Mesenchymal stem cell (in vitro differentiated cells and primary cell): ENCODE measurements at regions not wholly inside any gene's neighbourhood (a gene's known extent, or its start where the extent isn't known, plus 50 kb on each side); places are given as distances from the start of the nearest gene placed in this dataset.

Experiments used
- DNase-seq: peaks from one replicate; pipeline ENCODE4 v3.0.0-alpha.2; 2013
- H2AFZ ChIP-seq: one replicate; pipeline ENCODE4 v1.6.1; 2013; ENCODE audit warnings: low read depth, mild to moderate bottlenecking, control low read depth, inconsistent platforms, low read length, moderate library complexity
- H2AK5ac ChIP-seq: 2 replicates; pipeline ENCODE4 v1.6.1; 2013; ENCODE audit warnings: low read length, moderate library complexity, mild to moderate bottlenecking, inconsistent platforms; ENCODE audit not compliant: severe bottlenecking
- H2BK120ac ChIP-seq: one replicate; pipeline ENCODE4 v1.6.1; 2013; ENCODE audit warnings: low read depth, mild to moderate bottlenecking, inconsistent platforms, low read length, moderate library complexity
- H2BK12ac ChIP-seq, 2 experiments: one replicate each; pipeline ENCODE4 v1.6.1; 2013; ENCODE audit warnings: inconsistent platforms in 2 of 2, low read length in 2 of 2, mild to moderate bottlenecking in 2 of 2, moderate library complexity in 2 of 2, control low read depth in 1 of 2
- H2BK15ac ChIP-seq: one replicate; pipeline ENCODE4 v1.6.1; 2013; ENCODE audit warnings: mild to moderate bottlenecking, low read depth, inconsistent platforms; ENCODE audit not compliant: poor library complexity, severe bottlenecking
- H2BK5ac ChIP-seq: 2 replicates; pipeline ENCODE4 v1.6.1; 2013; ENCODE audit warnings: low read depth, mild to moderate bottlenecking, low read length, control low read depth, inconsistent platforms; ENCODE audit not compliant: poor library complexity, severe bottlenecking
- H3K14ac ChIP-seq, 2 experiments: one replicate each; pipeline ENCODE4 v1.6.1; 2013; ENCODE audit warnings: inconsistent platforms in 2 of 2, low read length in 2 of 2, control low read depth in 1 of 2, mild to moderate bottlenecking in 1 of 2, moderate library complexity in 1 of 2
- H3K18ac ChIP-seq, 2 experiments: one replicate each; pipeline ENCODE4 v1.6.1; 2013; ENCODE audit warnings: inconsistent platforms in 2 of 2, low read length in 2 of 2, control low read depth in 1 of 2, low read depth in 1 of 2, mild to moderate bottlenecking in 1 of 2
- H3K23ac ChIP-seq, 2 experiments: one replicate each; pipeline ENCODE4 v1.6.1; 2013; ENCODE audit warnings: inconsistent platforms in 2 of 2, low read length in 2 of 2, mild to moderate bottlenecking in 2 of 2, moderate library complexity in 2 of 2, control low read depth in 1 of 2
- H3K27ac ChIP-seq: 2 replicates; pipeline ENCODE4 v1.5.1; 2013; ENCODE audit warnings: mild to moderate bottlenecking, moderate library complexity, low read length, control low read depth, inconsistent platforms; ENCODE audit not compliant: poor library complexity, severe bottlenecking
- H3K27me3 ChIP-seq, 2 experiments: 2 replicates each; pipeline versions ENCODE4 v1.6.1 to v1.7.0; 2013; ENCODE audit warnings: low read length in 2 of 2, mild to moderate bottlenecking in 2 of 2, moderate library complexity in 2 of 2, control low read depth in 1 of 2, inconsistent platforms in 1 of 2; ENCODE audit not compliant: control insufficient read depth in 1 of 2, insufficient read depth in 1 of 2
- H3K36me3 ChIP-seq, 2 experiments: 2 replicates each; pipeline versions ENCODE4 v1.6.1 to v1.7.0; 2013; ENCODE audit warnings: low read length in 2 of 2, control low read depth in 1 of 2, inconsistent platforms in 1 of 2, low read depth in 1 of 2, mild to moderate bottlenecking in 1 of 2; ENCODE audit not compliant: insufficient read depth in 2 of 2, control insufficient read depth in 1 of 2
- H3K4ac ChIP-seq, 2 experiments: one replicate each; pipeline ENCODE4 v1.6.1; 2013; ENCODE audit warnings: inconsistent platforms in 2 of 2, low read length in 2 of 2, mild to moderate bottlenecking in 2 of 2, moderate library complexity in 2 of 2, control low read depth in 1 of 2, low read depth in 1 of 2
- H3K4me1 ChIP-seq: 2 replicates; pipeline ENCODE4 v1.6.1; 2013; ENCODE audit warnings: low read depth, low read length, control low read depth; ENCODE audit not compliant: control insufficient read depth, insufficient read depth
- H3K4me2 ChIP-seq: 2 replicates; pipeline ENCODE4 v1.6.1; 2013; ENCODE audit warnings: low read length, mild to moderate bottlenecking, inconsistent platforms; ENCODE audit not compliant: poor library complexity, severe bottlenecking
- H3K4me3 ChIP-seq, 2 experiments: 2 replicates each; pipeline versions ENCODE4 v1.5.1 to v1.7.0; 2013; ENCODE audit warnings: low read length in 2 of 2, mild to moderate bottlenecking in 2 of 2, control low read depth in 1 of 2, low read depth in 1 of 2; ENCODE audit not compliant: insufficient read depth in 1 of 2
- H3K79me1 ChIP-seq: replicated peaks from 2 replicates; pipeline ENCODE4 v1.6.1; 2013; ENCODE audit warnings: mild to moderate bottlenecking, control low read depth, low read length, inconsistent platforms; ENCODE audit not compliant: poor library complexity, severe bottlenecking
- H3K9ac ChIP-seq: 2 replicates; pipeline ENCODE4 v1.7.0; 2013; ENCODE audit warnings: mild to moderate bottlenecking, low read length, moderate library complexity
- H3K9me3 ChIP-seq: 2 replicates; pipeline ENCODE4 v1.7.0; 2013; ENCODE audit warnings: mild to moderate bottlenecking, low read length; ENCODE audit not compliant: control insufficient read depth
- H4K8ac ChIP-seq: one replicate; pipeline ENCODE4 v1.6.1; 2013; ENCODE audit warnings: inconsistent platforms, mild to moderate bottlenecking, low read length, moderate library complexity
- H4K91ac ChIP-seq: one replicate; pipeline ENCODE4 v1.6.1; 2013; ENCODE audit warnings: mild to moderate bottlenecking, low read length, inconsistent platforms
- WGBS: methylation state at CpG from one replicate; pipeline ENCODE4 v1.1.7; 2013; ENCODE audit warnings: mixed read lengths; 5-methylcytosine and 5-hydroxymethylcytosine counted together

- Histone ChIP-seq H3K4me2 (no peak overlapping the region), H3K4me1 (no peaks in the 10 kb centered on the region), H3K4ac (no peak overlapping the region), H3K23ac (no peak overlapping the region), H2BK15ac (no peak overlapping the region), H3K4me3 (no peak overlapping the region), H4K91ac (no peak overlapping the region), H2BK12ac (no peak overlapping the region), H3K27me3 (peaks cover 0 to 6% of the 10 kb centered on the region in 2 experiments), H2AFZ (no peak overlapping the region), H3K18ac (no peak overlapping the region), H3K9me3 (peaks cover 1% of the 10 kb centered on the region), H3K27ac (no peak overlapping the region), H3K79me1 (no peaks in the 10 kb centered on the region), H3K14ac (no peak overlapping the region), H3K36me3 (no peaks in the 10 kb centered on the region), H2BK120ac (no peak overlapping the region), H2AK5ac (no peak overlapping the region), H2BK5ac (no peak overlapping the region), H3K9ac (no peak overlapping the region), H4K8ac (no peak overlapping the region)
- 68% methylated on average over 5 of the region's 5 CpGs for WGBS
- DNase-seq: no peak
Measured at GRCh38 chr20:39421571-39422105, 459.5 kb downstream of the DHX35 start.

DNA sequence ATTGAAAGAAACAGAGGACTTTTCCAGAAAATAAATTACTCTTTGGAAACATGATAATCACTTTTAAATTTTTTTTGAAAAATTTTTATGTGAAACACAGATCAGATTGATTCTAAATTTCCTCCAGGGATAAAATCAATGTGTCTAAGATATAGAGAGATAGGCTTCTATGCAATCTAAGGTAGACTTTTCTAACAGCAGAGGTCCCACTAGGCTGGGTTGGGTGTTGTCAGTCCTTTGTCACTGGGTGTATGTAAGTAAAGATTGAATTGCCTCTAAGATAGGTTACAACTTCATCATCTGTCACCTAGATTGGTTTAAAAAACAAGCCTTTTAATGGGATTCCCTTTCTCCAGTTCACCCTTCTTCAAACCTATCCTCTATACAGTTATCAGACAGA, 449.9 kb downstream of the DHX35 start:
- H3K36me3 ChIP-seq: no peaks in the 10 kb centered on the region
- H3K4ac ChIP-seq: no peak overlapping the region
- H2BK5ac ChIP-seq: no peak overlapping the region
- H3K9ac ChIP-seq: no peak overlapping the region
- H3K27ac ChIP-seq: no peak overlapping the region
- no peak overlapping the region for H3K18ac ChIP-seq
- H3K9me3 ChIP-seq: no peaks in the 10 kb centered on the region
- no peak overlapping the region for H3K14ac ChIP-seq
- no peaks in the 10 kb centered on the region for H3K79me1 ChIP-seq
- no peak overlapping the region for H2BK120ac ChIP-seq
- no peak overlapping the region for H3K23ac ChIP-seq
- H2BK15ac ChIP-seq: no peak overlapping the region
- no peaks in the 10 kb centered on the region for H3K27me3 ChIP-seq
- no peak overlapping the region for H2AK5ac ChIP-seq
- H3K4me1 ChIP-seq: no peaks in the 10 kb centered on the region
- H2AFZ ChIP-seq: no peak overlapping the region
- no peak overlapping the region for H2BK12ac ChIP-seq
- H4K91ac ChIP-seq: no peak overlapping the region
- H4K8ac ChIP-seq: no peak overlapping the region
- no peak for DNase-seq
- no peak overlapping the region for H3K4me3 ChIP-seq
- H3K4me2 ChIP-seq: no peak overlapping the region

DNA sequence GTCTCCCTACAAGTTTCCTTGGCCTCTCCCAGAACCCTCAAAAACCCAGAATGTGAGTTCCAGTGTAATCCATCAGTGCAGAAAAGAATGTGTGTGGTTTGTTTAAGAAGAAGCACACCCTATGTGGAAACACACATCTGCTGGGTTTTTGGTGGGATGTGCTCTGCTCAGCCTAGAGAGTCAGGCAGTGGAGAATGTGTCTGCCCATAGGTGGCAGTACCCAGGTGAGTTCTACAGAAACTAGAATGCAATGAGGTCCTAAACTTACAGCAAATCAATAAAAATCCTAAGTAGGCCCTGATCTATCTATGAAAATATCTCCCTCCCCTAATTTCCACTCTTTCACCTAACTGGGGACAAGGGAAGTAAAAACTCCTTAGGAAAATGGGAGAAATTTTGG, 437.3 kb downstream of the DHX35 start:
- Histone ChIP-seq H3K27ac (no peak overlapping the region), H3K9ac (no peak overlapping the region), H2BK15ac (no peak overlapping the region), H3K18ac (no peak overlapping the region), H2BK12ac (no peak overlapping the region), H3K9me3 (no peaks in the 10 kb centered on the region), H2AK5ac (no peak overlapping the region), H3K23ac (no peak overlapping the region), H2BK5ac (no peak overlapping the region), H4K91ac (no peak overlapping the region), H3K4me3 (no peak overlapping the region), H3K27me3 (no peaks in the 10 kb centered on the region), H3K14ac (no peak overlapping the region), H3K36me3 (no peaks in the 10 kb centered on the region), H2AFZ (no peak overlapping the region), H3K4me2 (no peak overlapping the region), H3K79me1 (no peaks in the 10 kb centered on the region), H3K4ac (no peak overlapping the region), H2BK120ac (no peak overlapping the region), H4K8ac (no peak overlapping the region), H3K4me1 (no peaks in the 10 kb centered on the region)
- DNase-seq: no peak

GRCh38 chr20:39398656-39399055, 436.5 kb downstream of the DHX35 start:
- WGBS: 40% methylated on average over 2 of the region's 2 CpGs
- Histone ChIP-seq H4K91ac (no peak overlapping the region), H3K4ac (no peak overlapping the region), H3K79me1 (no peaks in the 10 kb centered on the region), H2AFZ (no peak overlapping the region), H3K18ac (no peak overlapping the region), H3K4me1 (no peaks in the 10 kb centered on the region), H3K4me3 (no peak overlapping the region), H3K27me3 (no peaks in the 10 kb centered on the region), H2AK5ac (no peak overlapping the region), H2BK5ac (no peak overlapping the region), H3K9me3 (no peaks in the 10 kb centered on the region), H3K4me2 (no peak overlapping the region), H3K14ac (no peak overlapping the region), H2BK12ac (no peak overlapping the region), H3K23ac (no peak overlapping the region), H3K27ac (no peak overlapping the region), H2BK120ac (no peak overlapping the region), H2BK15ac (no peak overlapping the region), H4K8ac (no peak overlapping the region), H3K9ac (no peak overlapping the region), H3K36me3 (no peaks in the 10 kb centered on the region)
- DNase-seq: no peak
